SU-DHL-6 (cell line): ENCODE measurements at regions not wholly inside any gene's neighbourhood (a gene's known extent, or its start where the extent isn't known, plus 50 kb on each side); places are given as distances from the start of the nearest gene placed in this dataset.

Experiments used
- H2AFZ ChIP-seq: fragments of 200-600 bp; sonication (generic); 2 replicates; pipeline ENCODE4 v1.6.1; 2014; ENCODE audit warnings: low read depth, mild to moderate bottlenecking, moderate library complexity, mixed read lengths, antibody characterized with exemption, low read length; ENCODE audit not compliant: severe bottlenecking
- H3F3A ChIP-seq: fragments of 200-600 bp; shearing (Covaris generic); 2 replicates; pipeline ENCODE4 v1.6.0; 2016; ENCODE audit warnings: antibody characterized with exemption, mild to moderate bottlenecking; ENCODE audit not compliant: insufficient read depth
- H3K27ac ChIP-seq: fragments of 200-600 bp; sonication (generic); 2 replicates; pipeline ENCODE4 v1.5.1; 2016; ENCODE audit warnings: low read depth, mild to moderate bottlenecking, low read length, moderate library complexity, mixed read lengths
- H3K27me3 ChIP-seq: fragments of 200-600 bp; sonication (generic), shearing (Covaris generic); 2 replicates; pipeline ENCODE4 v1.6.0; 2014; ENCODE audit warnings: mild to moderate bottlenecking, low read length
- H3K36me3 ChIP-seq: fragments of 200-600 bp; sonication (generic); 2 replicates; pipeline ENCODE4 v1.6.1; 2014; ENCODE audit warnings: mild to moderate bottlenecking, low read length, mixed read lengths
- H3K4me2 ChIP-seq: fragments of 300-600, 200-600 bp; shearing (Covaris generic), sonication (generic); 2 replicates; pipeline ENCODE4 v1.6.0; 2014; ENCODE audit warnings: low read length, low read depth, mild to moderate bottlenecking; ENCODE audit not compliant: poor library complexity, severe bottlenecking
- H3K4me3 ChIP-seq: fragments of 200-600 bp; sonication (generic); 2 replicates; pipeline ENCODE4 v1.5.1; 2014; ENCODE audit warnings: antibody characterized with exemption, low read length, mild to moderate bottlenecking, mixed read lengths; ENCODE audit not compliant: insufficient read depth, poor library complexity, severe bottlenecking
- H3K79me2 ChIP-seq: fragments of 200-600 bp; sonication (generic); 2 replicates; pipeline ENCODE4 v1.6.1; 2014; ENCODE audit warnings: mild to moderate bottlenecking, low read length, moderate library complexity; ENCODE audit not compliant: insufficient read depth
- H3K9ac ChIP-seq: fragments of 200-600 bp; sonication (generic); 2 replicates; pipeline ENCODE4 v1.7.0; 2014; ENCODE audit warnings: mild to moderate bottlenecking, low read length
- H3K9me2 ChIP-seq: fragments of 200-600 bp; sonication (generic); replicated peaks from 2 replicates; pipeline ENCODE4 v1.6.1; 2014; ENCODE audit warnings: low read length; ENCODE audit not compliant: insufficient read depth
- H3K9me3 ChIP-seq: fragments of 200-600 bp; sonication (generic); 2 replicates; pipeline ENCODE4 v1.6.1; 2014; ENCODE audit warnings: low read length, mixed read lengths; ENCODE audit not compliant: insufficient read depth
- H4K20me1 ChIP-seq: fragments of 200-600 bp; sonication (generic); 2 replicates; pipeline ENCODE4 v1.6.1; 2014; ENCODE audit warnings: low read depth, mild to moderate bottlenecking, antibody characterized with exemption, low read length, moderate library complexity, mixed read lengths
- EZH2phosphoT487 ChIP-seq: fragments of 200-600 bp; sonication (generic), shearing (Covaris generic); conservative IDR thresholded peaks from 2 replicates; pipeline ENCODE4 v1.6.1; 2018; ENCODE audit warnings: mild to moderate bottlenecking, antibody characterized with exemption, low read length, moderate library complexity, mixed read lengths
- TF ChIP-seq, protein P1 (sequence below): fragments of 200-600 bp; sonication (generic); IDR thresholded peaks from one replicate; pipeline ENCODE4 v1.5.1; 2017; ENCODE audit warnings: antibody characterized with exemption, mild to moderate bottlenecking, low read length, moderate library complexity; ENCODE audit not compliant: insufficient read depth, poor library complexity, severe bottlenecking

DNA sequence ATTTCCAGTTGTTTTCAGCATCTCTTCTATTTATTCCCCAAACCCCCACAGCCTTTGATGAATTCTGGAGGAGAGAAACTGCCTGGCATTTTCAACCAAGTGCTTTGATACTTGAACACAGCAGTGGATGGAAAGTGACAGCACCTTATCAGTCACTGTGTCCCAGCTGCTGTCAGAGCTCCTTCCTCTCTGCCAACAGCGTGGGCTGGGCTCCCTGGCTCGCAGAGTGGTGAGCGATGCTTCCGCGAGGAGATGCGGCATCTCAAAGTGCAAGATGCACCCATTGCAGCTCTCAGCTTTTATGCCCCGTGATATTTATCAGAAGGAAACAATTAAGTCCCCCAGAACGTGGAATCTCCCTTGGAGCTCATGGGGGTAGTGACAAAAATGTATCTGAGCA, 72.6 kb upstream of the TCL1A start:
- Histone ChIP-seq H3K27me3 (peaks cover 5% of the 10 kb centered on the region; the same call in 1 of the 2 replicates), H3K9ac (no peak overlapping the region), H4K20me1 (no peaks in the 10 kb centered on the region), H3K79me2 (no peaks in the 10 kb centered on the region), H3K9me3 (no peaks in the 10 kb centered on the region), H3K4me2 (no peak overlapping the region), H2AFZ (no peak overlapping the region), H3K9me2 (no peaks in the 10 kb centered on the region), H3K36me3 (no peaks in the 10 kb centered on the region), H3K4me3 (no peak overlapping the region), H3F3A (no peaks in the 10 kb centered on the region), H3K27ac (no peak overlapping the region)
- TF ChIP-seq, protein P1, sequence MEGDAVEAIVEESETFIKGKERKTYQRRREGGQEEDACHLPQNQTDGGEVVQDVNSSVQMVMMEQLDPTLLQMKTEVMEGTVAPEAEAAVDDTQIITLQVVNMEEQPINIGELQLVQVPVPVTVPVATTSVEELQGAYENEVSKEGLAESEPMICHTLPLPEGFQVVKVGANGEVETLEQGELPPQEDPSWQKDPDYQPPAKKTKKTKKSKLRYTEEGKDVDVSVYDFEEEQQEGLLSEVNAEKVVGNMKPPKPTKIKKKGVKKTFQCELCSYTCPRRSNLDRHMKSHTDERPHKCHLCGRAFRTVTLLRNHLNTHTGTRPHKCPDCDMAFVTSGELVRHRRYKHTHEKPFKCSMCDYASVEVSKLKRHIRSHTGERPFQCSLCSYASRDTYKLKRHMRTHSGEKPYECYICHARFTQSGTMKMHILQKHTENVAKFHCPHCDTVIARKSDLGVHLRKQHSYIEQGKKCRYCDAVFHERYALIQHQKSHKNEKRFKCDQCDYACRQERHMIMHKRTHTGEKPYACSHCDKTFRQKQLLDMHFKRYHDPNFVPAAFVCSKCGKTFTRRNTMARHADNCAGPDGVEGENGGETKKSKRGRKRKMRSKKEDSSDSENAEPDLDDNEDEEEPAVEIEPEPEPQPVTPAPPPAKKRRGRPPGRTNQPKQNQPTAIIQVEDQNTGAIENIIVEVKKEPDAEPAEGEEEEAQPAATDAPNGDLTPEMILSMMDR = no peak
- no peak for TF ChIP-seq EZH2phosphoT487

DNA sequence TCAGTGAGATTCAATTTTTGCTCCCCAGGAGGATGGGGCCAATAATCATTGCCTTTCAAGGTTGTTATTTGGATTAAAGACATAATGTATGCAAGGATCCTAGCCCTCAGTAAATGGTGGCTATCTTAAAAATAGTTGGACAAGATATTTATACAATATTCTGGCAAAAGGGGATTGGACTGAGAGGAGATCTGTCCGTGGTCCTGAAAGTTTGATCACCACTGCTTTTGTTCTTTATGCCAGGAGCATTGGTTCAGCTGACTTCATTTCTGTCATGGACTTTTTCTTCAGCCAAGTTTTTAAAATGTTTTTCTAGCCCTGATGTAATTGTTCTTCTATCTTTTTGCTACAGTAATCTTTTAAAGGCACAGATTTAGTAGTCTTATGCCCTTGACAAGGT, 70.2 kb upstream of the TCL1A start:
- TF ChIP-seq, protein P1 = no peak
- TF ChIP-seq EZH2phosphoT487 = no peak
- no peak overlapping the region for H3K4me3 ChIP-seq
- no peak overlapping the region for H2AFZ ChIP-seq
- no peaks in the 10 kb centered on the region for H3F3A ChIP-seq
- no peak overlapping the region for H3K27ac ChIP-seq
- no peaks in the 10 kb centered on the region for H3K36me3 ChIP-seq
- H3K9me3 ChIP-seq = no peaks in the 10 kb centered on the region
- no peak overlapping the region for H3K9ac ChIP-seq
- H3K9me2 ChIP-seq = no peaks in the 10 kb centered on the region
- H3K4me2 ChIP-seq = no peak overlapping the region
- H3K27me3 ChIP-seq = peaks cover 5% of the 10 kb centered on the region; the same call in 1 of the 2 replicates
- no peaks in the 10 kb centered on the region for H4K20me1 ChIP-seq
- no peaks in the 10 kb centered on the region for H3K79me2 ChIP-seq

DNA sequence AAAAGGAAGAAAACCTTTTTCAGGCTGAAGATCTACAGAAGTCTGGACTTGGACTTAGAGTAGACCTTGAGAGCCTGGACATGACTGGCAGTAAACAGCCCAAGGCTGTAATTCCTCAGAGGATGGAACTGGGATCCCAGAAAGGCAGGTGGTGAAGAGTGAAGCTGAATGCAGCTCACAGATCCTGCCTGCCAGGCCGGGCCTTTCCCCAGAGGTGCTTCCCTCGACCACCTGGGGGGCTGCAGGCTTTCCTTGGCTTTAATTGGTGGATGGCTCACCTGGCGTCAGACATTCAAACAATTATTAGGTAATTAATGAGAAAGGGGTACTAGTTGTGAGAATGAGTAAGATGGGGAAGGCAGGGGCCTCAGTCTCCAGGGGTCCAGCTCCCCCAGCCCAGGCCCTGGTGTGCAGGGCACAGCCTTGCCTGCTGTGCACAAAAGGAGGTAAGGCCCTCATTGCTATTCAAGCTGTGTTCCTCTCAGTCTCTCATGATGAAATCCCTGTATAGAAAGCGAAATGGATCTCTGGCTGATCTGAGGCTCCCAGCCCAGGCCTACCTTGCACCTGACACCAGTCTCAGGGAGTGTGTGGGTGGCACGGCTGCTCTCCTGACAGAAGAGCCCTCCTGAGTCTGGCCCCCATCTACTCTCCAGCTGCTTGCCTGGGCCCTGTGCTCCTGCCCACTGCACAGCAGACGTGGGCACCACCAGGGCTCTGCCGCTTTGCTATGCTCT, 63.0 kb upstream of the TCL1A start:
- no peak overlapping the region for H2AFZ ChIP-seq
- no peaks in the 10 kb centered on the region for H3K27me3 ChIP-seq
- H3K4me3 ChIP-seq = no peak overlapping the region
- H3K9me2 ChIP-seq = no peaks in the 10 kb centered on the region
- H3K36me3 ChIP-seq = no peaks in the 10 kb centered on the region
- no peaks in the 10 kb centered on the region for H4K20me1 ChIP-seq
- H3K79me2 ChIP-seq = no peaks in the 10 kb centered on the region
- H3K9ac ChIP-seq = no peak overlapping the region
- H3K4me2 ChIP-seq = no peak overlapping the region
- H3K27ac ChIP-seq = no peak overlapping the region
- no peaks in the 10 kb centered on the region for H3F3A ChIP-seq
- H3K9me3 ChIP-seq = no peaks in the 10 kb centered on the region
- TF ChIP-seq, protein P1 = no peak
- TF ChIP-seq EZH2phosphoT487 = no peak
